C4-2B (cell line): ENCODE measurements at regions not wholly inside any gene's neighbourhood (a gene's known extent, or its start where the extent isn't known, plus 50 kb on each side); places are given as distances from the start of the nearest gene placed in this dataset.

Experiments used
- H3K27ac ChIP-seq: fragments of 450-650 bp; 2 replicates; pipeline ENCODE4 v1.5.1; 2017
- ZFX ChIP-seq: fragments of 450-650 bp; IDR thresholded peaks from 2 replicates; pipeline ENCODE4 v1.6.1; 2017
- TF ChIP-seq, protein P1 (sequence below): fragments of 450-650 bp; conservative IDR thresholded peaks from 2 replicates; pipeline ENCODE4 v1.5.1; 2017; ENCODE audit warnings: mild to moderate bottlenecking

DNA sequence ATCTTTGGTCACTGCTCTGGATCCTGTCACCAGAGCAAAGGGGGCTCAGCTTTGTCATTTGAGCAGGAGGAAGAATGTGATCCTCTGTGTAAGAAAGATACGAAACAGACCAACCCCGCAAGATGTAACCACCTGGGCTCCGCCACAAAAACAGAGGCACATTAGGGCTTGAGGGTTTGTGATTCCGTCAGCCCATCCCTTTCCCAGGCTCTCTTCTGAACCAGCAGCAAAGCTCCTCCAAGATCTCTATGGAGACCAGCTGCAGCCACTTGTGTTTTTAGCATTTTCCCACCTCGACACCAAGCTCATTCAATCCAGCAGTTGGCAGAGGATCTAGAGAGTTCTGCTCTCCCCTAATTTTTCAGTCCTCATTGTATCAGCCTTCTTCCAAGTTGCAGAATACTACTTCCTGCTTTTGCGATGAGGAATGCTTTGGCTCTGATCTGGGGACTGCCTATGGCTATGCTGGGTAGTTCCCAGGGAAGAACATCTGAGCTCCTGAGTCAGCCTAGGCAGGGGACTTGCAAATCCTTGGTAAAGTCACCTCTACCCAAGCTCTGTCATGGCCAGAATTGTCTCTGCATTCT, 139.6 kb upstream of the RAB12 start:
- H3K27ac ChIP-seq = no peak overlapping the region
- TF ChIP-seq ZFX = no peak
- TF ChIP-seq, protein P1, sequence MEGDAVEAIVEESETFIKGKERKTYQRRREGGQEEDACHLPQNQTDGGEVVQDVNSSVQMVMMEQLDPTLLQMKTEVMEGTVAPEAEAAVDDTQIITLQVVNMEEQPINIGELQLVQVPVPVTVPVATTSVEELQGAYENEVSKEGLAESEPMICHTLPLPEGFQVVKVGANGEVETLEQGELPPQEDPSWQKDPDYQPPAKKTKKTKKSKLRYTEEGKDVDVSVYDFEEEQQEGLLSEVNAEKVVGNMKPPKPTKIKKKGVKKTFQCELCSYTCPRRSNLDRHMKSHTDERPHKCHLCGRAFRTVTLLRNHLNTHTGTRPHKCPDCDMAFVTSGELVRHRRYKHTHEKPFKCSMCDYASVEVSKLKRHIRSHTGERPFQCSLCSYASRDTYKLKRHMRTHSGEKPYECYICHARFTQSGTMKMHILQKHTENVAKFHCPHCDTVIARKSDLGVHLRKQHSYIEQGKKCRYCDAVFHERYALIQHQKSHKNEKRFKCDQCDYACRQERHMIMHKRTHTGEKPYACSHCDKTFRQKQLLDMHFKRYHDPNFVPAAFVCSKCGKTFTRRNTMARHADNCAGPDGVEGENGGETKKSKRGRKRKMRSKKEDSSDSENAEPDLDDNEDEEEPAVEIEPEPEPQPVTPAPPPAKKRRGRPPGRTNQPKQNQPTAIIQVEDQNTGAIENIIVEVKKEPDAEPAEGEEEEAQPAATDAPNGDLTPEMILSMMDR = no peak

DNA sequence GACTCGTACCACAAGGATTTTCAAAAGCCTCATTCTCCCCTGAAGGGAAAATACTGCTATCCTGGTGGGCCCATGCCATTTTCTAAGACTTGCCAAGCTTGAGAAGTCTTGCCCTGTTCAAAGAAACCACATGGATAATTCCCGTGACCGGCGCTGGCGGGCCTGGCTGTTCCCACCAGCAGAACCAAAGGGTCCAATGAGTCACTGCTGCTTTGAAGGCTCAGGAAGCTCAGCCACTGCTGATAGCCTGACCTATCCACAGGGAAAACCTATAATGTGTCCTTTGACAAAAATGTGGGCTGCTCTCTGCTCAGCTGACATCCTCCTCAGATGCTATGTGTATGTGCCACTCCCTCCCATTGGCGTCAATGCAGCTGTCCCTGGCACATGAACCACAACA, 137.9 kb upstream of the RAB12 start:
- no peak overlapping the region for H3K27ac ChIP-seq
- TF ChIP-seq, protein P1 = no peak
- TF ChIP-seq ZFX = no peak

DNA sequence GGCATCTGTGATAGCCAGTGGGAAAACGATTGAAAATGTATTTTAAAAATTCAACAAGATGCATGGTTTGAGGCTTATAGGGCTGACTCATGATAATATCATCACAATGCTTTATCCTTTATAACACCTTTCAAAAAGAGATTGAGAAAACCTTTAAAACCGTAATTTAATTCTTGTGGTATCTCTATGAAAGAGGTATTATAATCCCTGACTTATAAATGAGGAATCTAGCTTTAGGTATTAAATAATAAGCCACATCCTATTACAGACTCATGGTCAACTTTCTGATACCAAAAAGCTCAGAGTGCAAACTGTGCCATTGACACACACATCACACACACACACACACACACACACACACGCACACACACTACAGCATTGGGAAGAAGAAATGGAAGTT, 134.6 kb upstream of the RAB12 start:
- H3K27ac ChIP-seq = no peak overlapping the region
- TF ChIP-seq, protein P1 = no peak
- TF ChIP-seq ZFX = no peak

DNA sequence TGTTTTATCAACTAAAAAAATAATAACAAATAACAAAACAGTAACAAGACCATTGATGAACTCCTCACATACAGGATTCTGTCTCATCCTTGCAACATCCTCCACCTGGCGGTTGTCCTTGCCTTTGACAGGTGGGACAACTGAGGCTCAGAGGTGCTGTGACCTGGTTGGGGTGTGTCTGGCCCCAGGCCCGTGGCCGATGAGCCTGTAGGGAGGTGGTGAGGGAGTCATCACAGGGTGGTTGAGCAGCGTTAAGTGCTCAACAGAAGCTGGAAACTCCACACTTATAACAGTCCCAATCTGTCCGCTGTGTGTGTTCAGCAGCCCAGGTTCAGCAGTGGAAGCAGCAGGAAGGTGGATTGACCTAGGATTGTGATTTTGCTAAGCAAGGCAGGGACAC, 131.6 kb upstream of the RAB12 start:
- no peak for TF ChIP-seq ZFX
- TF ChIP-seq, protein P1 = no peak
- no peak overlapping the region for H3K27ac ChIP-seq

DNA sequence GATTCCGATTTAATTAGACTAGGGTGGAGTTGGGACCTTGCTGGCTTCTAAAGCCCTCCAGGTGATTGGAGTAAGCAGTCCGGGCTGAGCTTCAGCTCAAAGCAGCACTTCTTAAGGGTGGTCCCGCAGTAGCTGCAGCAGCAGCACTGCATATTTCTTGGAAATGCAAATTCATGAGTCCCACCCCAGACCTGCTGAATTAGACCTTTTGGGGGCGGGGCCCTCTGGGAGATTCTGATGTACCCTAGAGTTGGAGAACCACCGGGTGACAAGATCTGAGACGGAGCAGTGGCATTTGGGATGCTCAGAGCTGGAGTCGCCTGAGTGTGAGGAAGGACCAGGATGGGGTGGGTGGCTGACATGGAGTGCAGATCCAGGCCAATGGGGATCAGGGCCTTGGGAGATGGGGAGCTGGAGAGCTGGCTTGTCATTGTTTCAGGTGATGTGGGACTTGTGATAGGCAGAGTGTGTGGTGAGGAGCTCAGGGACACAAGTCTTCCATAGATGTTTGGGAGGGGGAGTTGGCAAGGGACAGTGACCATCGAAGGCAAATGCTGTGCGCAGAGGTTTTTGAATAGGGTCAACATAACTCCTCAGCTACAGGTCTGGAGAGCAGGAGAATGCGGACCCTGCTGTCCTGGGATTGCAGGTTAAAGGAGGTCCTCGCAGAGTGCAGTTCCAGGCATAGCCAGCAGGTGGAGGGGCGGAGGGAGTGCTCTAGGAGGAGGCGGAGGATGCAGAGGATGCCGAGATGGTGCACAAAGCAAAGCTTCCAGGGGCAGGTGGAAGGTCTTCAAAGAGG, 130.9 kb upstream of the RAB12 start:
- TF ChIP-seq ZFX = no peak
- TF ChIP-seq, protein P1 = peak; percentile 88
- H3K27ac ChIP-seq = no peak overlapping the region

DNA sequence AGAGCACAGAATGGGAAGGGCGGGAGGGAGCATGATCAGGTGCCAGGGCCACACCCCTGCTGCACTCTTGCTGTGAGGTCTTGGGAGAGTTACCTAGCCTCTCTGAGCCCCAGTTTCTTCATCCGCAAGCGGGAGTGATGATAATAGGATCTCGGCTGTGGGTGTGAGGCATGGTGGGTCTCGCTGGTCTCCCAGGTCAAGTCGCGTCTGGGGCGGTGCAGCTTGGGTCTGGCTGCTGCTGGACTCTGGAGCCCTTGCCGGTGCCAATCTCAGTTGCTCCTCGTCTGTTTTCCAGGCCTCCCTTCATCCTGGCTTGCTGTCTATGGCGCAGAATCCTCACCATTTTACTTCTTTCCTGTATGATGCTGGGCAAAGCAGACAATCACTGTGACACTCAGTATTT, 130.3 kb upstream of the RAB12 start:
- no peak for TF ChIP-seq ZFX
- TF ChIP-seq, protein P1 = peak; percentile 70
- H3K27ac ChIP-seq = no peak overlapping the region

DNA sequence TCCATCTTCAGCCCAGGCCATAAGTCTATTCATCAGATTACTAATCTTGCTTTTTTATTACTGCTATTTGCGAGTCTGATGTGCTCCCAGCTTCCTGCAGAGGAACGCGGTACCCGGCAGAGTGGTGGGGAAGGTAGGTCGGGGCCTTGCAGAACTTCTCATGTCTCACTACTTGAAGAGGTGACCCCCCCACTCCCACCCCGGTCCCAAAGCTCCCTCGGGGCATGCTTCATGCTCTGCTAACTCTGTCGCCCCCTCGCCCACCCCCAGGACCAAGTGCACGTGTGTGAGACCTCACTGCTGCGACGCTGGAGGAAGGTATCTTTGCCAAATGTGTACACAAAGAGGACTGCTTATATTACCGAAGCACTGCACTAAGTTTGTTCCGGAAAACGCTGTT, 129.4 kb upstream of the RAB12 start:
- TF ChIP-seq ZFX = no peak
- TF ChIP-seq, protein P1 = no peak
- H3K27ac ChIP-seq = no peak overlapping the region
